Parathyroid adenoma (tissue), 2 donors: ENCODE measurements at regions not wholly inside any gene's neighbourhood (a gene's known extent, or its start where the extent isn't known, plus 50 kb on each side); places are given as distances from the start of the nearest gene placed in this dataset.

Experiments
- H2AFZ ChIP-seq: fragments of 300-600 bp; sonication (generic); one replicate; pipeline ENCODE4 v1.7.0; 2017; ENCODE audit warnings: antibody characterized with exemption, mild to moderate bottlenecking
- H3K27ac ChIP-seq: fragments of 300-600 bp; sonication (generic); one replicate; pipeline ENCODE4 v1.7.0; 2017
- H3K27me3 ChIP-seq: fragments of 300-600 bp; sonication (generic); one replicate; pipeline ENCODE4 v1.7.0; 2017; ENCODE audit warnings: low read length; ENCODE audit not compliant: control insufficient read depth, insufficient read depth
- H3K36me3 ChIP-seq: fragments of 300-600 bp; sonication (generic); one replicate; pipeline ENCODE4 v1.7.0; 2017; ENCODE audit warnings: low read length; ENCODE audit not compliant: control insufficient read depth, insufficient read depth
- H3K4me1 ChIP-seq: fragments of 300-600 bp; sonication (generic); one replicate; pipeline ENCODE4 v1.7.0; 2017; ENCODE audit warnings: control low read depth
- H3K4me2 ChIP-seq: fragments of 300-600 bp; sonication (generic); one replicate; pipeline ENCODE4 v1.7.0; 2017; ENCODE audit warnings: low read length
- H3K4me3 ChIP-seq: fragments of 300-600 bp; sonication (generic); one replicate; pipeline ENCODE4 v1.7.0; 2017; ENCODE audit warnings: low read depth, low read length
- H3K79me2 ChIP-seq: fragments of 300-600 bp; sonication (generic); one replicate; pipeline ENCODE4 v1.7.0; 2017; ENCODE audit warnings: control low read depth
- H3K9ac ChIP-seq: fragments of 300-600 bp; sonication (generic); one replicate; pipeline ENCODE4 v1.7.0; 2017; ENCODE audit warnings: mild to moderate bottlenecking
- H3K9me3 ChIP-seq: fragments of 300-600 bp; sonication (generic); one replicate; pipeline ENCODE4 v1.7.0; 2017; ENCODE audit warnings: low read length; ENCODE audit not compliant: control insufficient read depth
- TF ChIP-seq, protein P1 (sequence below): fragments of 300-600 bp; sonication (generic); IDR thresholded peaks from one replicate; pipeline ENCODE4 v1.7.0; 2017; ENCODE audit warnings: antibody characterized with exemption, mild to moderate bottlenecking
- donor health status: primary hyperparathyroidism.

DNA sequence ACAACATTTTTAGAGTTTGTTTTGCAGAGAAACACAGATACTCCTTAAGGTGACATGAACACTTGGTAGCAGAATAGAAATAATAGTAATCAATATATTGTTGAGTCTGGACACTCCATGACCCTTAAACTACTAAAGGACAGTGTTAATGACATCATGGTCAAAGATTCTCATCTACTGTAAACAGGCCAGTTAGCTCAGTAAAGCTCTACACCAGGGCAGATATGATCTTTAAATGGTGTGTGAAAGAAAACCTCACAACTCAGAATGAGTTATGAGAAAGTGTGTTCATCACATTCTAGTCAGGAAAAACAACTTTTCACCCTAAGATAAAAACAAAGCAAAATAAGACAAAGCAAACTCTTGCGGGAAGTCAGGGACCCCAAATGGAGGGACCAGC lies 58.1 kb upstream of the ADAMTS5 start:
- Histone ChIP-seq H3K27ac (no peak overlapping the region), H3K27me3 (no peaks in the 10 kb centered on the region), H2AFZ (no peak overlapping the region), H3K4me1 (no peaks in the 10 kb centered on the region), H3K36me3 (no peaks in the 10 kb centered on the region), H3K4me2 (no peak overlapping the region), H3K4me3 (no peak overlapping the region), H3K9me3 (no peaks in the 10 kb centered on the region), H3K79me2 (no peaks in the 10 kb centered on the region), H3K9ac (no peak overlapping the region)
- TF ChIP-seq, protein P1, sequence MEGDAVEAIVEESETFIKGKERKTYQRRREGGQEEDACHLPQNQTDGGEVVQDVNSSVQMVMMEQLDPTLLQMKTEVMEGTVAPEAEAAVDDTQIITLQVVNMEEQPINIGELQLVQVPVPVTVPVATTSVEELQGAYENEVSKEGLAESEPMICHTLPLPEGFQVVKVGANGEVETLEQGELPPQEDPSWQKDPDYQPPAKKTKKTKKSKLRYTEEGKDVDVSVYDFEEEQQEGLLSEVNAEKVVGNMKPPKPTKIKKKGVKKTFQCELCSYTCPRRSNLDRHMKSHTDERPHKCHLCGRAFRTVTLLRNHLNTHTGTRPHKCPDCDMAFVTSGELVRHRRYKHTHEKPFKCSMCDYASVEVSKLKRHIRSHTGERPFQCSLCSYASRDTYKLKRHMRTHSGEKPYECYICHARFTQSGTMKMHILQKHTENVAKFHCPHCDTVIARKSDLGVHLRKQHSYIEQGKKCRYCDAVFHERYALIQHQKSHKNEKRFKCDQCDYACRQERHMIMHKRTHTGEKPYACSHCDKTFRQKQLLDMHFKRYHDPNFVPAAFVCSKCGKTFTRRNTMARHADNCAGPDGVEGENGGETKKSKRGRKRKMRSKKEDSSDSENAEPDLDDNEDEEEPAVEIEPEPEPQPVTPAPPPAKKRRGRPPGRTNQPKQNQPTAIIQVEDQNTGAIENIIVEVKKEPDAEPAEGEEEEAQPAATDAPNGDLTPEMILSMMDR = no peak

DNA sequence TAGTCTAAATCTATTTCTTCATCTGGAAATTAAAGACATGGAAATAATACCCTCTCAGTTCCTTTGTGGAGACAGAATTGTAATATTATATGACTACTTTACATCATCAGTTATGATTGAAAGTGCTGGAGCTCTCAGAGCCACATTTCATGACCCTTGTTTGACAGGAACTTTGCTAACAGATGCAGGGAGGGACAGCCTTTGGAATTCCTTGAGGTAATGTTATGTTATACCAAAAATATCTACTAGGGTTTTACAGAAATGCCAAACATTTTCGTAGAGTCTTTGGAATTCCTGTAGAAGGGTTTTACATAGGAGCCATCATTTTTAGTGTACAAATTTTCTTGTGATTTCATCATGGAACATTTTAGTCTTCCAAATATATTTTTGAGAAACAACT lies 57.4 kb upstream of the ADAMTS5 start:
- Histone ChIP-seq H3K4me3 (no peak overlapping the region), H3K27me3 (no peaks in the 10 kb centered on the region)
- TF ChIP-seq, protein P1 = no peak

DNA sequence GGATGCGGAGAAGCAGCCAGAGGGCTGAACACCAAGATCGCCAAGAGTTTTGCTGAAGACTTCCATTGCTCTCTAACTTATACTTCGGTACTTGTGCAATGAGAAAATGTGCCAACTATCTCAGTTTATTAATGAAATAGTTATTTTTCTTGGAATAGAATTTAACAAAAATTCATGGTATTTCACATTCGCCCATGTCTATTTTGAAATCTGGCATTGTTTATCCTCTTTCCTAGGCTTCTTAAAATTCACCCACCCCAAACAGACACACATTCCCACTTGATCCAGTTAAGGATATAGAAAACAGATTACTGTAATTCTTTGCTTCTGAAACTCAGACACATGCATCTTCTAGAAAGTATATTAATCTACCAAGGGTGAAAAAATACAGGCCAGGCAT lies 56.3 kb upstream of the ADAMTS5 start:
- Histone ChIP-seq H3K27ac (no peak overlapping the region), H3K79me2 (no peaks in the 10 kb centered on the region), H3K4me1 (no peaks in the 10 kb centered on the region), H3K27me3 (no peaks in the 10 kb centered on the region), H3K9me3 (no peaks in the 10 kb centered on the region), H3K4me2 (no peak overlapping the region), H2AFZ (no peak overlapping the region), H3K9ac (no peak overlapping the region), H3K4me3 (no peak overlapping the region), H3K36me3 (no peaks in the 10 kb centered on the region)
- TF ChIP-seq, protein P1 = no peak

More for the DNA sequence above, 57.4 kb upstream of the ADAMTS5 start:
- H3K4me1 ChIP-seq = no peaks in the 10 kb centered on the region
- H2AFZ ChIP-seq = no peak overlapping the region
- H3K79me2 ChIP-seq = no peaks in the 10 kb centered on the region
- no peaks in the 10 kb centered on the region for H3K36me3 ChIP-seq
- H3K4me2 ChIP-seq = no peak overlapping the region
- H3K9ac ChIP-seq = no peak overlapping the region
- no peak overlapping the region for H3K27ac ChIP-seq
- no peaks in the 10 kb centered on the region for H3K9me3 ChIP-seq

DNA sequence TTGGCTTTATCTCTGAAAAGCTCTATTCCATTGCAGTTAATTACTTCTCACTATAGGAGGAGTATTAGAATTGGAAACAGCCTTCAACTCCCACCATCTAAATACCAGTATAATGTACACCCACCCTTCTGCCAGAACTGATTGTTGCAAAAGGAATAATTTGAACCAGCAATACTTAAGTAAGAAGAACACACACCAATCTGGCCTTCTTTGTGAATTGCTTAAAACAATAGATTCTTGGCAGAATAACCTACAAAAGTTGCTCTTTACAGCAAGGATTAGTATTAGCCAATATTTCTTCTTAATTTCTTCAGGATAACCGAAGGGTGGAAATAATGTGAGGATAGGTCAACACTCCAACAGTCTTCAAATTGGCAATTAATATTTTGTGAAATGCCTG lies 54.9 kb upstream of the ADAMTS5 start:
- H3K36me3 ChIP-seq = no peaks in the 10 kb centered on the region
- TF ChIP-seq, protein P1 = no peak
- H3K27ac ChIP-seq = no peak overlapping the region
- no peaks in the 10 kb centered on the region for H3K27me3 ChIP-seq
- H3K4me1 ChIP-seq = no peaks in the 10 kb centered on the region
- H3K9me3 ChIP-seq = no peaks in the 10 kb centered on the region
- H2AFZ ChIP-seq = no peak overlapping the region
- H3K4me2 ChIP-seq = no peak overlapping the region
- no peak overlapping the region for H3K4me3 ChIP-seq
- no peak overlapping the region for H3K9ac ChIP-seq
- no peaks in the 10 kb centered on the region for H3K79me2 ChIP-seq

DNA sequence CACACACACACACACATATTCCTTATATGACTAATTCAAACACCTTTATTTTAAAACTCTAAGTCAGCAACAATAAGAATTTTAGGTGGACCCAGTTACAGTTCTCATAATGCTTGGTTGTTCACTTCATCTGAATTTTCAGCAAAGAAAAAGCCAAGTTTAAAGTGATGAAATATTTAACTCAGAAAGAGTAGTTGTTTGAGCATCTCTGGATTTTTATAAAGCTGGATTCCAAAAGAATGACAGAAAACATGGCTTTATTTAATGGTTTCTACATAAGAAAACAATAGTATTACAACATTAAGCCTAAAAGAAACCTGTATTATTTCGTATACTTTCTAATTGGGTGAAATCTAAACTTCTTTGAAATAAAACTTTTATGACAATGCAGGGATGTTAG lies 54.2 kb upstream of the ADAMTS5 start:
- H2AFZ ChIP-seq = no peak overlapping the region
- H3K4me2 ChIP-seq = no peak overlapping the region
- TF ChIP-seq, protein P1 = no peak
- no peaks in the 10 kb centered on the region for H3K9me3 ChIP-seq
- H3K9ac ChIP-seq = no peak overlapping the region
- H3K27ac ChIP-seq = no peak overlapping the region
- H3K36me3 ChIP-seq = no peaks in the 10 kb centered on the region
- no peaks in the 10 kb centered on the region for H3K79me2 ChIP-seq
- no peaks in the 10 kb centered on the region for H3K27me3 ChIP-seq
- no peaks in the 10 kb centered on the region for H3K4me1 ChIP-seq
- H3K4me3 ChIP-seq = no peak overlapping the region
